ENCODE measurements at regions not wholly inside any gene's neighbourhood (a gene's known extent, or its start where the extent isn't known, plus 50 kb on each side); places are given as distances from the start of the nearest gene placed in this dataset.

DNA sequence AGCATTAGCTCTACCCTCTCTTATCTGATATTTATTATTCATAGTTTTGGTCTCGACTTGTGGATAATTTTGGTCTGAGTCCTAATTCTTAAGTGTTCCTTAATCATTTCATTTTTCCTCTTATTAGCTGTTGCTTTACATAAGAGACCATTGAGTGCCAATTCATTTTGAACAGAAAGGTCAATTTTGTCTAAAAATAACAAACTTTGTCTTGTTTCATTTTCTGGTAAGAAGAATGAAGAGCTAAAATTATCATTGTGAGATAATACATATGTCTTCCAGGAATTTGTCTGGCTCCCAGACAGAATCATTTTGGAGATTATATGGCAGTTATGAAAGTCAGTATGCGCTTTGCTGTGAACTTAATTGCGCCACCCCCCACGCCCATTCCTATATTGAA, 1471.8 kb downstream of the PCDH7 start:
- H3K36me3 ChIP-seq (ENCODE audit: insufficient read depth, insufficient read length, low read length), result no peaks in the 10 kb centered on the region
- H3K9ac ChIP-seq (ENCODE audit: insufficient read length, low read depth), result no peak overlapping the region
- no peak overlapping the region for H3K4me3 ChIP-seq (ENCODE audit: insufficient read length, low read depth)
- H3K27me3 ChIP-seq (ENCODE audit: insufficient read depth, insufficient read length), result no peaks in the 10 kb centered on the region
- no peak for DNase-seq (ENCODE audit: low read depth, low spot score)
- no peaks in the 10 kb centered on the region for H3K4me1 ChIP-seq (ENCODE audit: insufficient read depth, insufficient read length)
- H3K9me3 ChIP-seq (ENCODE audit: insufficient read depth, low read length), result peaks cover 5% of the 10 kb centered on the region; the same call in 1 of the 2 replicates
- TF ChIP-seq SUZ12 (IDR thresholded peaks at IDR 0.05; ENCODE audit: extremely low read depth, insufficient read depth, insufficient read length), result no peak
- no peak for TF ChIP-seq YY1 (IDR thresholded peaks at IDR 0.05; ENCODE audit: insufficient read depth, insufficient read length)
- TF ChIP-seq ZNF274 (IDR thresholded peaks at IDR 0.05; ENCODE audit: low read depth, low read length), result no peak

DNA sequence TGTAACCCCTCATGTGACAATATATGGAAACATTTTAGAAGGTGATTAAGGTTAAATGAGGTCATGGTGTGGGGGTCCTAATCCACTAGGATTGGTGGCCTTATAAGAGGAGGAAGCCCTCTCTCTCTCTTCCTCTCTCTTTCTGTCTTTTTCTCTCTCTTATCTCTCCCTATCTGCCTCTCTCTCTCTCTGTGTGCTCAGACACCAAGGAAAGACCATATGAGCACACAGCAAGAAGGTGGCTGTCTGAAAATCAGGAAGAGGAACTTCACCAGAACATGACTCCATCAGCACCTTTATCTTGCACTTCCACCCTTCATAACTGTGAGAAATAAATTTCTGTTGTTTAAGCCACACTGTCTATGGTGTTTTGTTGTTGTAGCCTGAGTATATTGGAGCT, 1472.2 kb downstream of the PCDH7 start:
- TF ChIP-seq YY1 (IDR thresholded peaks at IDR 0.05; ENCODE audit: insufficient read depth, insufficient read length) (no peak), SUZ12 (IDR thresholded peaks at IDR 0.05; ENCODE audit: extremely low read depth, insufficient read depth, insufficient read length) (no peak), ZNF274 (IDR thresholded peaks at IDR 0.05; ENCODE audit: low read depth, low read length) (no peak)
- Histone ChIP-seq H3K27me3 (ENCODE audit: insufficient read depth, insufficient read length) (no peaks in the 10 kb centered on the region), H3K4me3 (ENCODE audit: insufficient read length, low read depth) (no peak overlapping the region), H3K4me1 (ENCODE audit: insufficient read depth, insufficient read length) (no peaks in the 10 kb centered on the region), H3K9ac (ENCODE audit: insufficient read length, low read depth) (no peak overlapping the region), H3K9me3 (ENCODE audit: insufficient read depth, low read length) (peaks cover 5% of the 10 kb centered on the region; the same call in 1 of the 2 replicates), H3K36me3 (ENCODE audit: insufficient read depth, insufficient read length, low read length) (no peaks in the 10 kb centered on the region)
- DNase-seq (ENCODE audit: low read depth, low spot score), result no peak

DNA sequence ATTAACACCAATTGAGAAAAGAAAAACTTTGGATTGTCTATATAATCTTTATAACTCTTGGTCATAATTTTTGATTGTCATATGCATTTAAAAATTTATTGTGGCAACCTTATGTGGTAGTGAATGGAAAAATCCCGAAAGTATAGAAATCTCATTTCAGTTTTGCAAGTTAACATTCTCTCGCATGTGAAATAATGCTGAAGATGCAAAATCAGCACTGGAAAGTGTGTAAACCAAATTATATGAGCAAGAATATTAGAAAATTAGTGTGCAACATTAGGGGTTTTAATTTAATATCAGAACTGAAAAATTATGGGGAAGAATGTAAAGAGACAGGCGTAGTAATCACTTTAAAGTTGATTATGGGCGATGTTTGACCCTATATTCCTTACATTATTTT, 1472.8 kb downstream of the PCDH7 start:
- H3K27me3 ChIP-seq (ENCODE audit: insufficient read depth, insufficient read length), result no peaks in the 10 kb centered on the region
- H3K36me3 ChIP-seq (ENCODE audit: insufficient read depth, insufficient read length, low read length), result no peaks in the 10 kb centered on the region
- peaks cover 5% of the 10 kb centered on the region; the same call in 1 of the 2 replicates for H3K9me3 ChIP-seq (ENCODE audit: insufficient read depth, low read length)
- H3K9ac ChIP-seq (ENCODE audit: insufficient read length, low read depth), result no peak overlapping the region
- DNase-seq (ENCODE audit: low read depth, low spot score), result no peak
- no peak overlapping the region for H3K4me3 ChIP-seq (ENCODE audit: insufficient read length, low read depth)
- no peaks in the 10 kb centered on the region for H3K4me1 ChIP-seq (ENCODE audit: insufficient read depth, insufficient read length)
- TF ChIP-seq YY1 (IDR thresholded peaks at IDR 0.05; ENCODE audit: insufficient read depth, insufficient read length) (no peak), SUZ12 (IDR thresholded peaks at IDR 0.05; ENCODE audit: extremely low read depth, insufficient read depth, insufficient read length) (no peak), ZNF274 (IDR thresholded peaks at IDR 0.05; ENCODE audit: low read depth, low read length) (no peak)

- no peak overlapping the region for H3K9ac ChIP-seq (ENCODE audit: insufficient read length, low read depth)
- H3K36me3 ChIP-seq (ENCODE audit: insufficient read depth, insufficient read length, low read length), result no peaks in the 10 kb centered on the region
- H3K9me3 ChIP-seq (ENCODE audit: insufficient read depth, low read length), result no peaks in the 10 kb centered on the region
- no peaks in the 10 kb centered on the region for H3K27me3 ChIP-seq (ENCODE audit: insufficient read depth, insufficient read length)
- no peaks in the 10 kb centered on the region for H3K4me1 ChIP-seq (ENCODE audit: insufficient read depth, insufficient read length)
- no peak for TF ChIP-seq SUZ12 (IDR thresholded peaks at IDR 0.05; ENCODE audit: extremely low read depth, insufficient read depth, insufficient read length)
- TF ChIP-seq YY1 (IDR thresholded peaks at IDR 0.05; ENCODE audit: insufficient read depth, insufficient read length), result no peak
- TF ChIP-seq ZNF274 (IDR thresholded peaks at IDR 0.05; ENCODE audit: low read depth, low read length), result no peak
- H3K4me3 ChIP-seq (ENCODE audit: insufficient read length, low read depth), result no peak overlapping the region
- no peak for DNase-seq (ENCODE audit: low read depth, low spot score)
Measured at GRCh38 chr4:32196950-32197688, 1477.0 kb downstream of the PCDH7 start.

GRCh38 chr4:32199639-32200038, 1479.5 kb downstream of the PCDH7 start:
- TF ChIP-seq ZNF274 (IDR thresholded peaks at IDR 0.05; ENCODE audit: low read depth, low read length) (no peak), SUZ12 (IDR thresholded peaks at IDR 0.05; ENCODE audit: extremely low read depth, insufficient read depth, insufficient read length) (no peak), YY1 (IDR thresholded peaks at IDR 0.05; ENCODE audit: insufficient read depth, insufficient read length) (no peak)
- H3K9ac ChIP-seq (ENCODE audit: insufficient read length, low read depth), result no peak overlapping the region

DNA sequence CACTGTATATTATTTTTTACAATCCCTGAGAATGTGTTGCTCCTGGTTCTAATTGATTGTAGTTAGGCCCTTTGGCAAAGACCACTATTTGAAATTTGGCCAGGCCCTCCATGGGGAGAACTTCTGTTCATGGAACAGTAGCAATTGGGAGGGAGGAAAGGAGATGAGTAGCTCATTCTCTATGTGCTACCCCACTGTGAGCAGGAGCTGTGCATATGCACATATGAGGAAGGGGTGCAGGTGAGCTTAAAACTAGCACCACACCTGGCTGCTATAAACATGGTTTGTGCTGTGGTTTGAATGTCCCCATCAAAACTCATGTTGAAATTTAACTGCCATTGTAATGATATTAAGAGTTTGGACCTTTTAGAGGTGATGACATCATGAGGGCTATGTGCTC, 1483.2 kb downstream of the PCDH7 start:
- Histone ChIP-seq H3K4me3 (ENCODE audit: insufficient read length, low read depth) (no peak overlapping the region), H3K27me3 (ENCODE audit: insufficient read depth, insufficient read length) (no peaks in the 10 kb centered on the region), H3K36me3 (ENCODE audit: insufficient read depth, insufficient read length, low read length) (no peaks in the 10 kb centered on the region), H3K4me1 (ENCODE audit: insufficient read depth, insufficient read length) (no peaks in the 10 kb centered on the region), H3K9ac (ENCODE audit: insufficient read length, low read depth) (no peak overlapping the region), H3K9me3 (ENCODE audit: insufficient read depth, low read length) (no peaks in the 10 kb centered on the region)
- DNase-seq (ENCODE audit: low read depth, low spot score), result no peak
- TF ChIP-seq ZNF274 (IDR thresholded peaks at IDR 0.05; ENCODE audit: low read depth, low read length) (no peak), SUZ12 (IDR thresholded peaks at IDR 0.05; ENCODE audit: extremely low read depth, insufficient read depth, insufficient read length) (no peak), YY1 (IDR thresholded peaks at IDR 0.05; ENCODE audit: insufficient read depth, insufficient read length) (no peak)

More at GRCh38 chr4:32199639-32200038, 1479.5 kb downstream of the PCDH7 start:
- no peak for DNase-seq (ENCODE audit: low read depth, low spot score)
- no peaks in the 10 kb centered on the region for H3K4me1 ChIP-seq (ENCODE audit: insufficient read depth, insufficient read length)
- H3K9me3 ChIP-seq (ENCODE audit: insufficient read depth, low read length), result no peaks in the 10 kb centered on the region
- H3K36me3 ChIP-seq (ENCODE audit: insufficient read depth, insufficient read length, low read length), result no peaks in the 10 kb centered on the region
- no peak overlapping the region for H3K4me3 ChIP-seq (ENCODE audit: insufficient read length, low read depth)
- H3K27me3 ChIP-seq (ENCODE audit: insufficient read depth, insufficient read length), result no peaks in the 10 kb centered on the region

- no peak overlapping the region for H3K9ac ChIP-seq (ENCODE audit: insufficient read length, low read depth)
- no peaks in the 10 kb centered on the region for H3K9me3 ChIP-seq (ENCODE audit: insufficient read depth, low read length)
- H3K27me3 ChIP-seq (ENCODE audit: insufficient read depth, insufficient read length), result no peaks in the 10 kb centered on the region
- DNase-seq (ENCODE audit: low read depth, low spot score), result no peak
- H3K4me3 ChIP-seq (ENCODE audit: insufficient read length, low read depth), result no peak overlapping the region
- no peak for TF ChIP-seq YY1 (IDR thresholded peaks at IDR 0.05; ENCODE audit: insufficient read depth, insufficient read length)
- no peak for TF ChIP-seq ZNF274 (IDR thresholded peaks at IDR 0.05; ENCODE audit: low read depth, low read length)
- no peaks in the 10 kb centered on the region for H3K4me1 ChIP-seq (ENCODE audit: insufficient read depth, insufficient read length)
- H3K36me3 ChIP-seq (ENCODE audit: insufficient read depth, insufficient read length, low read length), result no peaks in the 10 kb centered on the region
Measured at GRCh38 chr4:32206756-32207155, 1486.6 kb downstream of the PCDH7 start.

Data from NT2/D1 (cell line).